Peyer's patch (tissue), 4 donors: ENCODE measurements at regions not wholly inside any gene's neighbourhood (a gene's known extent, or its start where the extent isn't known, plus 50 kb on each side); places are given as distances from the start of the nearest gene placed in this dataset.

Experiments
- POLR2A ChIP-seq, 2 donors: fragments of 450-650 bp; IDR thresholded peaks; one replicate each; pipeline ENCODE4 v1.5.1; 2017; ENCODE audit warnings: antibody characterized with exemption in 2 of 2, mild to moderate bottlenecking in 2 of 2, moderate library complexity in 2 of 2
- TF ChIP-seq, protein P1 (sequence below), 6 experiments: fragments of 450-650 bp in 4 of 6; fragments of 200-600 bp in 2 of 6; sonication (generic) in 1 of 6; IDR thresholded peaks; one replicate each; pipeline ENCODE4 v1.5.1; 2017 to 2019; ENCODE audit warnings: antibody characterized with exemption in 6 of 6, mild to moderate bottlenecking in 3 of 6, moderate library complexity in 1 of 6

DNA sequence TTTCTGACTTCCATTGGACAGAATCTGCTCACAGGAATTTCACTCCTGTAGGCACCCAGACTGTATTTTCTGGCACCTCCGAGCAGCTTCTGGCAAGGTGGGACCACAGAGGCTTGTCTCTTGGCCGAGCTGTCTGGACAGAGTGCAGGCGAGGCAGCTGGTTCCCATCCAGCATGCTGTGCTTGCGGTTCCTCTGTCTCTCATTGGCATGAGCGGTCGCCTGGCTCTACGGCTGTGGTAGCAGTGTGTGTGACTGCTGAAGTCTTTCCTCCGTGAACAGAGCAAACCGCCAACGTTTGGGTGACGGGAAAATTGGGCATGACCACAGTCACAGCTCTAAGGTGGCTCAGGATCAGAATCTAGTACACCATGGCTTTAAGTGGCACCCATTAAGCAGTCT is 411.7 kb upstream of the NETO1 start:
- TF ChIP-seq, protein P1, sequence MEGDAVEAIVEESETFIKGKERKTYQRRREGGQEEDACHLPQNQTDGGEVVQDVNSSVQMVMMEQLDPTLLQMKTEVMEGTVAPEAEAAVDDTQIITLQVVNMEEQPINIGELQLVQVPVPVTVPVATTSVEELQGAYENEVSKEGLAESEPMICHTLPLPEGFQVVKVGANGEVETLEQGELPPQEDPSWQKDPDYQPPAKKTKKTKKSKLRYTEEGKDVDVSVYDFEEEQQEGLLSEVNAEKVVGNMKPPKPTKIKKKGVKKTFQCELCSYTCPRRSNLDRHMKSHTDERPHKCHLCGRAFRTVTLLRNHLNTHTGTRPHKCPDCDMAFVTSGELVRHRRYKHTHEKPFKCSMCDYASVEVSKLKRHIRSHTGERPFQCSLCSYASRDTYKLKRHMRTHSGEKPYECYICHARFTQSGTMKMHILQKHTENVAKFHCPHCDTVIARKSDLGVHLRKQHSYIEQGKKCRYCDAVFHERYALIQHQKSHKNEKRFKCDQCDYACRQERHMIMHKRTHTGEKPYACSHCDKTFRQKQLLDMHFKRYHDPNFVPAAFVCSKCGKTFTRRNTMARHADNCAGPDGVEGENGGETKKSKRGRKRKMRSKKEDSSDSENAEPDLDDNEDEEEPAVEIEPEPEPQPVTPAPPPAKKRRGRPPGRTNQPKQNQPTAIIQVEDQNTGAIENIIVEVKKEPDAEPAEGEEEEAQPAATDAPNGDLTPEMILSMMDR (IDR thresholded peaks at IDR 0.05), result no peak
- no peak for TF ChIP-seq POLR2A (IDR thresholded peaks at IDR 0.05)
